Stimulated activated CD8-positive, alpha-beta memory T cell treated with anti-CD3 and anti-CD28 coated beads, Interleukin-12 subunit alpha, Interleukin-12 subunit beta, amount 100 ng/mL, for 24 hours (primary cell): ENCODE measurements at regions not wholly inside any gene's neighbourhood (a gene's known extent, or its start where the extent isn't known, plus 50 kb on each side); places are given as distances from the start of the nearest gene placed in this dataset.
"Not testable (repeated sequence)": the region's sequence is repeated elsewhere in the genome, so short reads cannot be mapped to it uniquely, and the experiment has no call there.

Source experiments
- DNase-seq: peaks from one replicate; pipeline ENCODE4 v3.0.0-alpha.2; 2020; ENCODE audit errors: extremely low read depth

DNA sequence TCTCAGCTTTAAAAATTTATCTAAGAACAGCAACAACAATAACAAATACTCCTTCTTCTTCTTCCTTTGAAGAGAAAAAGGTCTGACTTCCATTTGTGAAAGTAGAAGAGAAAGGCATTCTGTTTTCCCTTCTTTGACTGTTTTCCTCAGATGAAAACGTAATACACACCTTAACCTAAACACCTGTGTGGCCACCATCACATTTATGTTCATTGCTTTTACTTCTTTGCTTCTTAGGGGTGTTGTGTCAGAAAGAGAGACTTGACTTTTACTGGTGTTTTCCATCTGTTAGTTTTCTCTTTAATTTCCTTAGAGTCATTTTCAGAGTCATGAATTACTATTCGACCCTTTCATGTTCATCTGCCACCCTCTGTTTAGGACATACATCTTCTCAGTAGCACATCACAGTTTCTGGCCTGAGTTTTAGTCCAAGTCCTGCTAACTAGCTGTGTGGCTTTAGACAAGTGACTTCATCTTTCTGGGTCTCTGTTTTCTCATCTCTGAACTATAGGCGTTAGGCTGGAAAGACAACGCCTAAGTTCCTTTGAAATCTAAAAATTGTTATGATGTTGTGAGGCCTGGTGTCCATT is 283.8 kb downstream of the GATA3 start:
- no peak for DNase-seq

DNA sequence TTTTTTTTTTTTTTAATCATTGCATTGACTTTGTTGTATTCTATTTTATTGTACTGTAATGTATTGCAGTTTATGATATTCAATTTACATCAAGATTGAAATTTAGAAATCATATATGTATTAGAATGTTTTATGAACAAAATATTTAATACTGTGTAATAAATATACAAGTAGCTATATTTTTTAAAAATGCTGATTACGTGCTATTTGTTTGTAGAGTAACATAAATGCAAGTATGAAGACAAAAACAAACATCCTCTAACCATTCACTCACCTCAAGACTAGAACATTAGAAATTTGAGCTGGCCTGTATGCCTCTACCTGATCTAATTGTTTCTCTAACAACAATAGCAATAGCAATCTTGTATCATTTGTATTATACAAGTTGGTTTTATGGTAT is 290.3 kb downstream of the GATA3 start:
- DNase-seq = no peak

DNA sequence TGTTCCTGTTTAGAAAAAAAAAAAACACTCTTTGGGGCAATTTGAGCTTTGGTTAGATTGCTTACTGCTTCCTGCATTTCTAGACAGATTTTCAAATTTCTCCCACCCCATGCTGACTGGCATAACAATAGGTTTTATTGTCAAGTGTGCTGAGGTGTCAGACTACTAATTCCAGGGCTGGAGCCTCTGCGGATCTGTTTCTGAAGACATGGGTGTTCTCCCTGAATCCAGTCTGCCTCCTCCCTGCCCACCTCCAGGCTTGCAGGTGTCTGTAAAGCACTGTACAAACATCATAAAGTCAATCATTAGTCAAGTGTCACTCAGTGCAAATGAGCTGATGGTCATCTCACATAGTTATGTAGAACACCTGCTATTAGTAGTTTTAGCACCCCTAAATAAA is 292.4 kb downstream of the GATA3 start:
- DNase-seq = no peak

DNA sequence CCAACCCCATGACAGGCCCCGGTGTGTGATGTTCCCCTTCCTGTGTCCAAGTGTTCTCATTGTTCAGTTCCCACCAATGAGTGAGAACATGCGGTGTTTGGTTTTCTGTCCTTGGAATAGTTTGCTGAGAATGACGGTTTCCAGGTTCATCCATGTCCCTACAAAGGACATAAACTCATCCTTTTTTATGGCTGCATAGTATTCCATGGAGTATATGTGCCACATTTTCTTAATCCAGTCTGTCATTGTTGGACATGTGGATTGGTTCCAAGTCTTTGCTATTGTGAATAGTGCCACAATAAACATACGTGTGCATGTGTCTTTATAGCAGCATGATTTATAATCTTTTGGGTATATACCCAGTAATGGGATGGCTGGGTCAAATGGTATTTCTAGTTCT is 293.1 kb downstream of the GATA3 start:
- DNase-seq = not testable (repeated sequence)

DNA sequence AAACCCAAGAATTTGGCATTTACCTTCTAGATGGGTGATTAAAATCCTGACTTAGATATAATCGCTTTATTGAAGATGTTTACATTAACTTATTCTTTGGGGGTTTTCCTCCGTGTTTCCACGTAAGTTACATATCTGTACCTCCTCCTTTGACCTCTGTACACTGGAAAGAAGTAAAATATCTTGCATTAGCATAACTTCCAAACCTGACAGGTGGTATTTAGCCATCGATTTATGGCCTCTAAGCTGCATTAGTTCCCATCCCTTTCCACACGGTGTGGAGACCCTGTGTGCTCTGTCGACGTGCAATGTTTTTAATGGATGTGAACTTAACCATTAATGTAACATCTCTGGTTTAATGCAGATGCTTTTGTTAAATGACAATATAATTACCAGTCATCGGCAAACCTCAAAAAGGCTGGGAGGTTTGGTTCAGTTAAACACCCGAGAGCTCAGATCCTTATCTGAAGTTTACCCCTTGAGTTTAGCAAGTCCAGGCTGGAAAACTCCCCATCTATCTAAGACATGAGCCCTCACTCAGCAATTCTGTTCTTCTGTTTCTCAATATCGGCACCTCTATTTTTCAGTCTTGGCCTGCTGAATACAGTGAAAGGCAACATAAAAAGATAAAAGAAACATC is 295.2 kb downstream of the GATA3 start:
- DNase-seq = no peak

DNA sequence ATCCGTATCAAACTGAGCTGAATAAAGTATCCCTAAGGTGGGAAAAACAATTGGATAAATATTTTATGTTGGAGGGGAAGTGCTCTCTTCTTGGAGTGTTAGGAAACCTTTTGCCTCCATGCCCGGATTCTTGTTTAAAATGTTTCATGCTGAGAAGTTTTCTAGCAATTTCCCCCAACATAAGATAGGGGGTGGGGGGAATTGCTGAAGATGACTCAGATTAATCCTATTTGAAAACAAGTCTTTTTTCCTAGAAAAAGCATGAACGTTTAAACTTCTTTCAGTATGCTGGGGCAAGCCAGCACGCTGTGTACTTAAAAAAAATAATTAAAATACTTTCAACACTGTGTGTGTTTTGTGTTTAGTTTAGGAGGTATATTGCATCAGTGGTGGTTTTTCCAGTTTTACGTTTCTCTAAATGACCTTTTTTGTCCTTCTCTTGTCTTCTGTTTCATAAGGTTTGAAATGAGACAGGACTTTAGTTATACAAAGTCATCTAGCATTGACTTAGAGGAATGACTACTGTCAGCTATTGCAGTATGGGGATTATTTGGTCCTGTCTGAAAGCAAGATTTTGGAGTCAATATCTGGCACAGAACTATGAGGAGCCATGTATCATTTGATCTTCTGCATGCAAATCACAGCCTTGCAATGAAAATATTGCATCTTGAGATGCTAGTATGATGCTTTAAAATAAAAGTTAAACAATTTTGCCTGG is 295.9 kb downstream of the GATA3 start:
- no peak for DNase-seq

DNA sequence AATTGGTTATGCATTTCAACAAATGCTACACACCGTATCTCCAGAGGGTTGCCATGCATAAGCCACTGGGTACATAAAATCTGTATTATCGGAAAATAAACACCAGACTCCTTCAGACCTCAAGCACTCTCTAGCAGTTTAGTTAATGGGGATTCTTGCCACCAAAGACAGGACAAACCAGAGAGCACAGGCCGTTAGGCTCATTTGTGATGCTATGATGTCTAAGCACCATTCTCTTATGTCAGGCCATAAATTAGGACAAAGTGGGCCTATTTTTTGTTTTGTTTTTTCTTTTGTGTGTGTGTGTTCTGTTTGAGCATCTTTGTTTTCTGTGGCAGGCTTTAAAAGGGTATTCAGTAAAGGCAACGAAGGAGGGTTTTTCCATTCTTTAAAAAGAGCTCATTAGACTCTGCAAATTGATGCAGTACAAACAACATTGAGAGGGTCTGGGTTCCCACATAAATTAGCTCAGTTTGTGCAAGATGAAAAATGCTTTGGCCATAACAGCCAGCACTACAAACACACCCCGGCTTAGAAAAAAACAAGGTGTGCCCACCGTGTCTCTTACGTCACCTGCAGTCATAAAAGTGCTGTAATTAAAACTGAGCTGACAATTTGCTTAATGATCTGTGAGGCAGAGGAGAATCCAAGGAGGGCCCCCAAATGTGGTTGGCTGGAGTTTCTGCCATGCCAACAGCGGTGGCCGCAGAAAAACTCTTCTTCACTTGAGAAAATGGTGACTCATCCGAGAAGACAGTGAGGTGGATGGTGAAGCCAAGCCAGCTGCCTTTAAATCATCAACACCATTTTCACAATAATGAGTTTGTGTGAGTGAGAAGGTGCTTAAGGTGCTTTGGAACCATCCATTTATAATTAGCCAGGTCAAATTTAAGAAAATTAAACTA is 297.9 kb downstream of the GATA3 start:
- DNase-seq = no peak

DNA sequence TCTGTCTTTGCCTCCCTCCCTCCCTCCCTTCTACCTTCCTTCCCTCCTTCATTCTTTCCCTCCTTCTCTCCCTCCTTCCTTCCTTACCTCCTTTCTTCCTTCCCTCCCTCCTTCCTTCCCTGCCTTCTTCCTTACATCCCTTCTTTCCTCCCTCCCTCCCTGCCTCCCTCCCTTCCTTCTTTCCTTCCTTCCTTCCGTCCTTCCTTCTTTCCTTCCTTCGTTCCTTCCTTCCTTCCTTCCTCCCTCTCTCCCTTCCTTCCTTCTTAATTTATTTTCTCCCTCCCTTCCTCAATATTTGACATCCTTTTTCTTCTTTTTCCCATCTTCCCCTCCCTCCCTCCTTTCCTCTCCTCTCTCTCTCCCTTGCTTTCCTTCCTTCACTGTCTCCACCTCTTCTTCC is 301.8 kb downstream of the GATA3 start:
- no peak for DNase-seq

DNA sequence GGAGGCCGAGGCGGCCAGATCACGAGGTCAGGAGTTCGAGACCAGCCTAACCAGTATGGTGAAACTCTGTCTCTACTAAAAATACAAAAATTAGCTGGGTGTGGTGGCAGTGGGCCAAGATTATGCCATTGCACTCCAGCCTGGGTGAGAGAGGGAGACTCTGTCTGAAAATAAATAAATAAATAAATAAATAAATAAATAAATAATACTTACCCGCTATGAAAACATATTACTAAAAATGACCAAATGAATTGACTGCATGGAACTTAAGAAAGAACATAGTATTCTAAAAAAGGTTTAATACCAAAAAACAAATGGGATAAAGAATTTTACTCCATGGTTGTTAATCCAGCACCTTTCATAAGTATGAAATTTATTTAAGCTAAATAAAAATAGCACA is 305.0 kb downstream of the GATA3 start:
- no peak for DNase-seq

DNA sequence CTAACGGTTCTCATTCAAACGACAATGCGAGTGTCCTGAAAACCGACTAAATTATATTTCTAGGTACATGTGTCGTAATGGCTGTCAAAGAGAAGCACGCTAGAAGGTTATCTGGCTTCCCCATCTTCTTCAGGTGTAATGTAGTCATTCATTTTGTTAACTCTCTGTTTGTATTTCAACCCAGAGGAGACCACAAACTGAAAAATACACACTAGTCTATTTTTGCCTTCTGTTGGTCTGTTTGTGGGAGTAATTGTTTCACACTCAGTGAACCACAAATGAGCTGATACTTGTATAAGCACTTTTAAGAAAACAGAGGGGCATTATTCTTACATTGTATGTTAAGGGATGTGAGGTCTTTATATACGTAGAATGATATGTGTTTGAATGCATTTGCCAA is 305.9 kb downstream of the GATA3 start:
- DNase-seq = no peak

DNA sequence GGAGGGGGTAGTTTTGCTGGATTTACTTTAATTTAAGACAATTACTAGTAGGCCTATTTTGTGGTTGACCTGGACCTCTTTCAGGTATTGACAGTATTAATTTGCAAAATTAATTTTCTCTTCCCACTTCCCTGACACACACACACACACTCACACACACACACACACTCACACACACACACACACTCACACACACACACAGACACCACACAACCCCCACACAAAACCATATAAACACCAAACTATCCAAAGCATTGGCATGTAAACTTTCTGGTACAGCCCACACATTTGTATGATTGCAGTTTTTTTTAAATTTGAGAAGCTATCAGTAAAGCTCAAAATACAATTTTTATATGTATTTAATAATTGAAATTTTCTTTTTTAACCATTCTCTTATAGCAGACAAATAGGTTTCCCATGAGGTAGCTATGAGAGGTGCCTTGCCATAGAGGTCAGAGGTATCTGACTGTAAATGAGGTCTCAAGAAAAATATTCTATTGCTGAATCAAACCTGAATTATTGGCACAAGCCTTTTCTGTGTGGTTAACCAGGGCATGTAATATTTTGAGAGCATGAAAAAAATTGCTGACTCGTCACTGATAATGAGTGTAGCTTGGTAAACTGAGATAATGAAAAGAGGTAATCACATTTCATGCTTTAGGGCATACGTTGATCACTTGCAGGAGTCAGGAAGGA is 306.5 kb downstream of the GATA3 start:
- no peak for DNase-seq

DNA sequence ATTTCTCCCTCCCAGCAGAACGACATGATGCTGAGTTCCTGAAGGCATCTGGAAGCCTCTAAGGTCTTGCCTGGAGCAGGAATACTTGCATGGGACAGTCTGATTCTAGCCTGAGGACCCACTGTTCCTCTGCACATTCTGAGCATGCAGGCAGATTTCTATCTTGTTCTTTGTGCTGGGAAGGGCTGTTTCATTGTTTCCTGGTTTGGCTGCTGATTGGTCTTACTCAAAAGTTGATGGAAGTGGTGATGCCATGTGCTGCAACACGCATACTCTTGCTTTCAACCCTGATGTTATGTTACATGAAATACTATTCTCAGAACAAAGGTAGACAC is 307.0 kb downstream of the GATA3 start:
- no peak for DNase-seq

DNA sequence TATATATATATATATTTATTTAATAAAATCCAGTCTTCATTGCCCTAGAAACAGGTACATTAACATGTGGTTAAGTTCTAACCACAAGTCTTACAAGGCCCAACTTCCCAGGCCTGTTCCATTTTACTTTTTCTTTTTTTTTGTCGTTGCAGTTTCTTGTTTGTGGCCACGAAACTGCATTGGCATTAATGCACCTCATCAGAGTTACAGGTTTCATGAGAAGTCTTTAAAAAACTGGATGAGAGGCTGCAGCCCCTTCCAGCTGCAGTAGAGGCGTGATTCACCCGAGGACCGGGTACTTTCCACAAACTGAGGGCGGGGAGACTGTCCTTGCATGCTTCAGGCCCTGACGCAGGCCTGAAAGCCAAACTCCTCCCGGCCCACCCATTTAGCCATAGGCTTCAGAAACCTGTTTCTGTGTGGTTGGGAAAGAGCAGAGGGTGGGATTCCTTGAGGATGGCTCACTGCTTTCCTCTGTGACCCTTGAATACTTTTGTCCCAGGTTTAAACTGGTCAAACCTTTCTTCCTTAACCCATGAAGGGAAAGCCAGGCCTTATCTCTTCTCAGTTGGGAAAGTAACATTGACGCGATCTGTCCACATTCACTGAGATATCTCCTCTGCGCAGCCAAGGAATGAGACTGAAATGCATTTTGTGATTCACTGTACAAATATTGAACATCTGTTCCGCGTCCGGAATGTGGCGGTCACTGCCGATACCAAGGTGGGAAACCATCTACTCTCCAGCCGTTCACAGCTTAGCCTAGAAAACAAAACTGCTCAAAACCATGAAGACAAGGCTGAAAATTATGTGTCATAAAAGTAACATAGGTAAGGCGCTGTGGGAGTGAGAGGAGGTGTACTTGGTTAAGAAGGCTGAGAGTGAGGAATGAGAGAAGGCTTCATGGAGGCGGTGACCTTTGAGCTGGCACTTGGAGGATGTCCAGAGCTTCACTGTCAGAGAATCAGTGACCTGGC is 311.7 kb downstream of the GATA3 start:
- DNase-seq = peak; percentile 17

DNA sequence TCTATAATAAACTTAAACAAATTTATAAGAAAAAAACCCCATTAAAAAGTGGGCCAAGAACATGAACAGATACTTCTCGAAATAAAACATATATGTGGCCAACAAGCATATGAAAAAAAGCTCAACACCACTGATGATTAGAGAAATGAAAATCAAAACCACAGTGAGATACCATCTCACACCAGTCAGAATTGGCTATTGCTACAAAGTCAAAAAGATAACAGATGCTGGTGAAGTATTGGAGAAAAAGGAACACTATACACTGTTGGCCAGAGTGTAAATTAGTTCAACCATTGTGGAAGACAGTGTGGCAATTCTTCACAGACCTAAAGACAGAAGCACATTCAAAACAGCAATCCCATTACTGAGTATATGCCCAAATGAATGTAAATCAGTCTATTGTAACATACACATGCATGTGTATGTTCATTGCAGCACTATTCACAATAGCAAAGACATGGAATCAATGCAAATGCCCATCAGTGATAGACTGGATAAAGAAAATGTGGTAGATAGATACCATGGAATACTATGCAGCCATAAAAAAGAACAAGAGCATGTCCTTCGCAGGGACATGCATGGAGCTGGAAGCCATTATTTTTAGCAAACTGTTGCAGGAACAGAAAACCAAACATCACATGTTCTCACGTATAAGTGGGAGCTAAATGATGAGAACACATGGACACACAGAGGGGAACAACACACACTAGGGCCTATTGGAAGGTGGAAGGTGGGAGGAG is 313.4 kb downstream of the GATA3 start:
- DNase-seq = not testable (repeated sequence)

DNA sequence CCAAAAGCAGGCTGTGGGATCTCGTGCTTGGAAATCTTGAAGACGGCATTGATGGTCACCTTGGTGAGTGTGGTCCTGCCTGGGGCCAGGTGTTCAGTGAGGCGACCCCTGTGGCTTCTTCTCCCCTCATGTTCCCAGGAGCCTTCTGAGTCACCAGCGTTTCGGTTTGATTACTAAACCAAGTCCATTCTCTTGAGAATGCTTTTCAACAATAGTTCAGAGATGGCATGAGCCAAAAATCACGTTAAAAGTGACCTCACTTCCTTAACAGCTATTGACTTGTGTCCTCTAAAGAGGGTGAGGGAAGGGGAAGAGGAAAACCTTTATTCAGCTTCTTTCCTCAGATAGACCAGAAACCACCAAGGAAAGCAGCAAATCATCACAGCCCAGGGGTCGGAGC is 315.2 kb downstream of the GATA3 start:
- DNase-seq = no peak

DNA sequence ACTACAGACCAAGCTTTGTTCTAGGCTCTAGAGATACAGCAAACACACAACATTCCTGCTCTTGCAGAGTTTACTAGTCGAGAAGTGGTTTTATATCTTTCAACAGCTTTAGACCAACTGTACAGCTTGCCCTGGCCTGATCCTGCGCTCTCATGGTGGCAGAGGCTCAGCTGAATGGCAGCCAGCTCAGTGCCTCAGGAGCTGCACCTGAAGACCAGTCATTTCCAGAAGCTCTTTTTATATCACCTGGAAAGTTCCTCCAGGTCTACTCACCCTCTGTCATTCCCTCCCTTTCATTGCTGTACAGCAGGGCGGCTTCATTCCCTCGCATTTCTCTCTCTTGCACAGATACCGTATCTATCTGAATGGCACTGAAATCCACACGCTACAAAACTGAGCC is 319.8 kb downstream of the GATA3 start:
- no peak for DNase-seq

DNA sequence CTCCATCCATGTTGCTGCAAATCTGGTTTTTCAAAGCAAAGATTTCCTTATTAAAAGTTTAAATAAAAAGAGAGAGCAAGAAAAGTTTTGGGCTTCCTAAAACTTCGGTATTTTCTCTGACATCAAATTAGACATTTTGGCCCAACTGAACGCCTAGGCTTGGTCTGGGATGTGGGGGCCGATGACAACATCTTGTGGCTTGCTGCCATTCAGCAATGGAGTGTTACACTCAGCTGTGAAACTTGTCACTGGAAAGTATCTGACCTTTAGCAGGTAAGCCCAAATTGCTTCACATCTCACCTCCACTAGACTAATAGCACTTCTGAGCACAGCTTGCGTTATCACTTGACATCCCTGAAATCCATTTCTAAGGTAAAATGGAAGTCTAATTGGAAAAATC is 320.6 kb downstream of the GATA3 start:
- DNase-seq = no peak

DNA sequence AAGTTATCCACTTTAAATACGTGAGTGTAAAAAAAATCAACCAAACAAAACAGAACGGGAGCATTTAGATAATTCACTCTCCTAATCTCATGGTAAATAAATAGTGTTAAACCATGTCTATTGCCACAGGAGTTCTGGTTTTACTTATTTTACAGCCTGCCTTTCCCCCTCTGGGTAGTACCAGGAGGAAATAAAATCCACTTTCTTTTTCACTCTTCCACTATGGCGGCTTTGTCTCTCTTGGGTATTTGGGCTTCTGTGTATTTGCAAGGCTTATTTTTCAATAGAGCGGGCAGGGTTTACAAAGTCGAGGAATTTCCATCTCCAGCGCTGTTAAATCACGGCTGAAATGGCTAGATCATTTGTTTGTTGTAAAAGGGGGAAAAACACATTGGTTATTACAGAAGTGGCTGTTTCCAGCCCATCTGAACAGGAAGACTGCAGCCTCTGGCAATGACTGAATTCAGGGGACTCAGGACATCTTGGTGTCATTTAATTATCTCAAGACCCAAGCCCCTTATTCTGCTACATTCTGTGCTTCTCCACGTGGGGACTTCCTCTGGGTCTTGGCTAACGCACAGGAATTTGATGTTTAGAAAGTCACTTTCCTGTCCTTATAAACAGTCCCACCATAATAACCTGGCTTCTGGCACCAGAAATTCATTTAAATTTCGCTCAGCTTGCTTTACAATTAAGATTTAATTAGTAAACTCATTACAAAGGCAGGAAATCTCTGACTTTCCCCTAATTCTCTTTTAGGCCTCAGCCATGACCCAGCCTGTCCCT is 323.9 kb downstream of the GATA3 start:
- DNase-seq = no peak
